Colonic mucosa (tissue), 4 donors: ENCODE measurements at regions not wholly inside any gene's neighbourhood (a gene's known extent, or its start where the extent isn't known, plus 50 kb on each side); places are given as distances from the start of the nearest gene placed in this dataset.

ENCODE experiments used
- DNase-seq: peaks from one replicate; pipeline ENCODE4 v3.0.0-alpha.2; 2020
- H3K27ac ChIP-seq: fragments of 200-600 bp; one replicate; pipeline ENCODE4 v1.8.0; 2021
- H3K27me3 ChIP-seq: fragments of 200-600 bp; one replicate; pipeline ENCODE4 v1.8.0; 2021
- H3K36me3 ChIP-seq: fragments of 200-600 bp; one replicate; pipeline ENCODE4 v1.8.0; 2021
- H3K4me1 ChIP-seq: fragments of 200-600 bp; one replicate; pipeline ENCODE4 v1.8.0; 2021; ENCODE audit warnings: mild to moderate bottlenecking
- H3K4me3 ChIP-seq: fragments of 200-600 bp; one replicate; pipeline ENCODE4 v1.8.0; 2021
- H3K9ac ChIP-seq, 2 donors: one replicate each; pipeline ENCODE4 v1.7.0; 2013; ENCODE audit warnings: control low read depth in 2 of 2, low read depth in 2 of 2, low read length in 2 of 2
- H3K9me3 ChIP-seq: fragments of 200-600 bp; one replicate; pipeline ENCODE4 v1.8.0; 2021
- intact Hi-C: fragments of 100-400 bp; cut with DNase I; formaldehyde crosslinking; loops from one replicate; pipeline ENCODE4 v1.14.1; 2022
- TF ChIP-seq, protein P1 (sequence below): fragments of 200-600 bp; IDR thresholded peaks from one replicate; pipeline ENCODE4 v1.8.0; 2022; ENCODE audit warnings: antibody characterized with exemption, mild to moderate bottlenecking
- donor health status: healthy.
- donor health status: DM: no; HTN: no; CAD: no.
- donor health status: DM: no; HTN: no; CAD: no.

DNA sequence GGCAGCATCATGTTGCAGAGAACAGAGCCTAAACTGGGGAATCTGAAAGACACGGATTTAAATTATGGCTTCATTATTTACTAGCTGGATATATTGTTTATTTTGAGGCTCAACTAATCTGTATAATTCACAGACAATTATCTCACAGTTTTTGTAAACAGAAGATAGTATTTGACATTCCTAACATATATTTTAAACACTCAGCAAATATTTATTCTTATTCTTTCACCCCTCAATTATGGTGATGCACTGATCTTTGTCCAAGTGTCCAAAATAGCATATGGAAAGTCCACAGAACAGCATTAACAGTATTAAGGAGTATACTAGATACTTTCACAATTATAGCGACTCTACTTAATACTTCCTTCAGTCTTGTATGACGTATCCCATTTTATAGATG, 257.0 kb downstream of the ADGRG6 start:
- no peak overlapping the region for H3K4me3 ChIP-seq
- no peaks in the 10 kb centered on the region for H3K27me3 ChIP-seq
- no peak overlapping the region for H3K9ac ChIP-seq
- intact Hi-C loops: no loop called here
- no peak overlapping the region for H3K27ac ChIP-seq
- no peaks in the 10 kb centered on the region for H3K4me1 ChIP-seq
- TF ChIP-seq, protein P1, sequence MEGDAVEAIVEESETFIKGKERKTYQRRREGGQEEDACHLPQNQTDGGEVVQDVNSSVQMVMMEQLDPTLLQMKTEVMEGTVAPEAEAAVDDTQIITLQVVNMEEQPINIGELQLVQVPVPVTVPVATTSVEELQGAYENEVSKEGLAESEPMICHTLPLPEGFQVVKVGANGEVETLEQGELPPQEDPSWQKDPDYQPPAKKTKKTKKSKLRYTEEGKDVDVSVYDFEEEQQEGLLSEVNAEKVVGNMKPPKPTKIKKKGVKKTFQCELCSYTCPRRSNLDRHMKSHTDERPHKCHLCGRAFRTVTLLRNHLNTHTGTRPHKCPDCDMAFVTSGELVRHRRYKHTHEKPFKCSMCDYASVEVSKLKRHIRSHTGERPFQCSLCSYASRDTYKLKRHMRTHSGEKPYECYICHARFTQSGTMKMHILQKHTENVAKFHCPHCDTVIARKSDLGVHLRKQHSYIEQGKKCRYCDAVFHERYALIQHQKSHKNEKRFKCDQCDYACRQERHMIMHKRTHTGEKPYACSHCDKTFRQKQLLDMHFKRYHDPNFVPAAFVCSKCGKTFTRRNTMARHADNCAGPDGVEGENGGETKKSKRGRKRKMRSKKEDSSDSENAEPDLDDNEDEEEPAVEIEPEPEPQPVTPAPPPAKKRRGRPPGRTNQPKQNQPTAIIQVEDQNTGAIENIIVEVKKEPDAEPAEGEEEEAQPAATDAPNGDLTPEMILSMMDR: no peak
- no peaks in the 10 kb centered on the region for H3K36me3 ChIP-seq
- no peaks in the 10 kb centered on the region for H3K9me3 ChIP-seq
- no peak for DNase-seq

DNA sequence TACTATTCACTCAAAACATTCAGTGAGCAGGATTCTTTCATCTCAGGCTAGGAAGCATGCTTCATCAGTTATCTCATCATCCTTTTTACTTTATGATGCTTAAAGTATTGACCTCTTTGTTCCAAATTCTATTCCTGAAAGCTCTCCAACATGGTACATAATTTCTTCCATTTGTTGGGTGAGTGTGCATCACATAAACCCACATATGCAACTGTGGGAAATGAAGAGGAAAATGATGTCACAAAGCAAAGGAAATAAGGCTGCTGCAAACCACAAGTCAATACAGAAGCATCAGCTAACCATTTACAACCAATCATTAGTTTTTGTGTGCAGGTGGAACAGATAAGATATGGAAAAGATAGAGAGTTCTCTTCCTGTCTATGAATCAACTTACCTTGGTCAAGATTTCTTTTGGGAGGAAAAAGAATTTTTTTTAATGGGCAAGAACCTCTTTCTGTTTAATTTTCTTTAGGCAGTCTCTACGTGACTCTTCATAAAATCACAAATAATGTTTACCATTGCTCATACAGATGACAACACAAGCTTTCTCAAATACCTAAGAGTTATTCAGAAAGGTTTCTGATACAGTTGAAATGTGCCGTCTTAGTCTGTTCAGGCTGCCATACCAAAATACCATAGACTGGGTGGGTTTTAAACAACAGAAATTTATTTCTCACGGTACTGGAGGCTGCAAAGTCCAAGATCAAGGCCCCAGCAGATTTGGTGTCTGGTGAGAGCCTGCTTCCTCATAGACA, 259.9 kb downstream of the ADGRG6 start:
- H3K27me3 ChIP-seq: no peaks in the 10 kb centered on the region
- no peak for DNase-seq
- TF ChIP-seq, protein P1: no peak
- no peak overlapping the region for H3K9ac ChIP-seq
- H3K27ac ChIP-seq: no peak overlapping the region
- intact Hi-C loops: no loop called here
- no peaks in the 10 kb centered on the region for H3K9me3 ChIP-seq
- H3K4me3 ChIP-seq: no peak overlapping the region
- H3K4me1 ChIP-seq: no peaks in the 10 kb centered on the region
- H3K36me3 ChIP-seq: no peaks in the 10 kb centered on the region

DNA sequence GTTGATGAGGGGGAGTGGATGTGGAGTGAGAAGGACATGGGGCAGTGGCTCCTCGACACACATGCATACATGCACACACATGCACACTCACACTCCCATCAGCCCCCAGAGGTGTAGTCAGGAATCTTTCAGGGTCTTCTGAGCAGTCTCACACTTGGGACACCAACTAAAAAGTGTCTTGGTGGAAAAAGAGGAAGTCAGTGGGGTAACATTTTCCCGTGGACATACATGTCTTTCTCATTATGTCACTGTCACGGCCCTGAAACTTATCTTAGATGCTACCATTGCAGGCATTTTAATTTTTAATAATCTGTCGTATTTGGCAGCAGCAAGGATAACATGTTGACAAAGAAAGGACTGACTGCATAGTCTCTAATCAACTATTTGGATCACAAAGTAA, 261.1 kb downstream of the ADGRG6 start:
- no peak overlapping the region for H3K9ac ChIP-seq
- H3K9me3 ChIP-seq: no peaks in the 10 kb centered on the region
- no peak overlapping the region for H3K4me3 ChIP-seq
- no peaks in the 10 kb centered on the region for H3K4me1 ChIP-seq
- H3K36me3 ChIP-seq: no peaks in the 10 kb centered on the region
- TF ChIP-seq, protein P1: no peak
- intact Hi-C loops: no loop called here
- H3K27me3 ChIP-seq: no peaks in the 10 kb centered on the region
- no peak for DNase-seq
- H3K27ac ChIP-seq: no peak overlapping the region

DNA sequence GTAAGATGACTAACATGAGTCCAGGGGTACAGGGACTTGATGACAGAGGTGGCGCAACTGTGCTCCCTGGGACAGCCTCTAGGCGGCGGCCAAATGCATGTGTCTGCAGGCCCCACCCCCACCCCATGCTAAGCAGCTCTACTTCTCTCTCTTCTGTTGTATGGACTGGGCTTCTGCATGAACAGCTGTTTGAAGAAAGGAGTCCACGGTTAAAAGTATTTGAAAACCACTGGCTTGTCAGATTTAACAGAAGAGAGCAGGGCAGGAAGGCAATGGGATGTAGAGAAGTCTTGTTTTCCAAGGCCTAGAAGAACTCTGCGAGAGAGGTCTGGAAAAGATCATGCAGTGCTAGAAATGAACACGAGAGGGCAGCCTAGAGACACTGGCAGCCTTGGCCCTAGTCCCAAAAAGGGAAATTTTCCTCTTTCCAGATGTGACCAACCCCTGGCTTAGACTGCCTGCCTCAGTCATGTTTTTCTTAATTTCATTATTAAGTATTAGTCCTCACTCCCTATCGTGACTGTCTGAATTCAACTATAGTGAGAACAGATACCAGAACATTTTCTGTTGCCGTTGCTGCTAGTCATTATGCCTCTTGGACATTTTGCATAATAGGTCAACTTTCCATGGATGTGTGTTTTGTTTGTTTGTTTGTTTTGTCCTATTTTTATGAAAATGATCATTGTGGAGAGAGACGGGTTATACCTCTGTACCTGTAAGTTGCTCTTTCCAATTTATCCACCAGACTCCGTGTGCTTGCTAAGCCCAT, 265.0 kb downstream of the ADGRG6 start:
- peak; percentile 54 for DNase-seq
- Histone ChIP-seq H3K36me3 (no peaks in the 10 kb centered on the region), H3K27ac (no peak overlapping the region), H3K4me1 (no peaks in the 10 kb centered on the region), H3K4me3 (no peak overlapping the region), H3K9me3 (no peaks in the 10 kb centered on the region), H3K27me3 (no peaks in the 10 kb centered on the region), H3K9ac (no peak overlapping the region)
- TF ChIP-seq, protein P1: peak; percentile 71
- intact Hi-C loops: no loop called here

DNA sequence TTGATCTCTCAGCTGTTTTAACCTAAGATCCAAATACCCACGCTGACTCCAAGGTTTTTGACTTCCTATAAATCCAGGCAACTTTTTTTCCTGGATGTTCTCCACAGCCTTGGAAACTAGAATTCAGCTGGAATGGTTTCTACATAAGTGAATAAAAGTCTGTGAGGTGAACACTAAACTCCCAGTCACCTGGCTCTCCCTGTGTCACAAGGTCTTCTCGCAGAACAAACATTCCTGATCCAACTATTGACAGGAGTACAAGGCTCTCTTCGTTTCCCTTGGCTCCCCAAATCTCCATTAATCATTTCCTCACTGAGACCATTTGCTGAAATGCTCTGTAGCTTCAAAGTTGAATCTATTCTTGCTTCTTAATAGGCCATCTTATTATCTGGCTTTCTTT, 265.7 kb downstream of the ADGRG6 start:
- Histone ChIP-seq H3K36me3 (no peaks in the 10 kb centered on the region), H3K4me3 (no peak overlapping the region), H3K27ac (no peak overlapping the region), H3K4me1 (no peaks in the 10 kb centered on the region), H3K9ac (no peak overlapping the region), H3K27me3 (no peaks in the 10 kb centered on the region), H3K9me3 (no peaks in the 10 kb centered on the region)
- intact Hi-C loops: no loop called here
- no peak for DNase-seq
- TF ChIP-seq, protein P1: no peak
